GM18519 (cell line): ENCODE measurements at regions not wholly inside any gene's neighbourhood (a gene's known extent, or its start where the extent isn't known, plus 50 kb on each side); places are given as distances from the start of the nearest gene placed in this dataset.
"Not testable (repeated sequence)": the region's sequence is repeated elsewhere in the genome, so short reads cannot be mapped to it uniquely, and the experiment has no call there.

Source experiments
- ATAC-seq: cut with Tn5 transposase; IDR thresholded peaks from one replicate; pipeline ENCODE4 v1.9.1; 2021; ENCODE audit warnings: mild to moderate bottlenecking, moderate library complexity; ENCODE audit not compliant: unreplicated experiment, low FRiP score

DNA sequence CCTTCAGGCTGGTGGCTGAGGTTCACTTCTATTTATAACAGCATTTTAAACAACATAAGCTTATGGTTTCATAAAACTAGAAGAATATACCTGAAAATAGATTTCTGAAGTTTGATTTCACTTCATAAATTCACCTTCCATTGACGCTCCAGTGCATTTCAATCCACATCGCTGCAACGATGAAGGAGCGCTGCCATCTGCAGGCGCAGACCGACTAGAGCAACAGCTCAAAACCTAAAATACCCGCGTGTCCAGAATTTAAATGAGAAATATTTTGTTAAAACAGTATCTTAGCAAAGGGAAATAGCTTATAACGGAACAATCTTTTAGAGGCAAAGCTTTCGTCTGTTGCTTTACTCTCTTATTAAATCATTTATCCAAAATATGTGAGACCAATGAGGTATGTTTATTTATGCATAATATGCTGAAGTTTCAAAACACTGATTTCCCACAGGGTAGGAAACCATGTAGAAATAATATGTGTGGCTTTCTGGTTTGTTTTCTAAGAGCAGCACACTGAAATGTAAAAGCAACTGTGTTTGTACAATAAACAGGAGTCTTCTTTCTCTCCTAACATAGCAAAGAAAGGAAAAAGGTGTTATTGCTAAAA, 816.4 kb upstream of the FRG1 start:
- no peak for ATAC-seq

DNA sequence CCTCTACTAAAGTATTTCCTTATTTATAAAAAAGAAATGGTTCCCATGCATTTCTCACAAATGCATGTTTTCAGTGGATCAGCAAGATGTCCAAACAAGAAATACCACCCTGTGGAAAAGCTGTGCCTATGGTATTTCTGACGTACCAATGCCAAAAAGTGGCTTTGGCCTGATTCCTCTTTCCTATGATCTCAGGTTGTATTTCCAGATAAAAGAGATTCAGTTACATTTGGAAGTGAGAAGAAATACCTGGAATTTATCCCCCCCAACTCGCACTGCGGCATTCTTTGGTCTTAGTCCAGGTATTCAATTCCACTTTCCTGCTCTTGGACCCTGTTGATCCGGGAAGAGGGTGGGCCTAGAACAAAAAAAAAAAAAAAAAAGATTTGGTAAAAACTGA, 815.9 kb upstream of the FRG1 start:
- no peak for ATAC-seq

- ATAC-seq = no peak
Observed at GRCh38 chr4:189126040-189126439, 814.6 kb upstream of the FRG1 start.

- no peak for ATAC-seq
Observed at GRCh38 chr4:189128341-189128740, 812.3 kb upstream of the FRG1 start.

GRCh38 chr4:189129044-189129694, 811.5 kb upstream of the FRG1 start:
- ATAC-seq = no peak

GRCh38 chr4:189131118-189131517, 809.6 kb upstream of the FRG1 start:
- no peak for ATAC-seq

- ATAC-seq = no peak
Observed at GRCh38 chr4:189136462-189136861, 804.2 kb upstream of the FRG1 start.

GRCh38 chr4:189143263-189143952, 797.3 kb upstream of the FRG1 start:
- no peak for ATAC-seq

DNA sequence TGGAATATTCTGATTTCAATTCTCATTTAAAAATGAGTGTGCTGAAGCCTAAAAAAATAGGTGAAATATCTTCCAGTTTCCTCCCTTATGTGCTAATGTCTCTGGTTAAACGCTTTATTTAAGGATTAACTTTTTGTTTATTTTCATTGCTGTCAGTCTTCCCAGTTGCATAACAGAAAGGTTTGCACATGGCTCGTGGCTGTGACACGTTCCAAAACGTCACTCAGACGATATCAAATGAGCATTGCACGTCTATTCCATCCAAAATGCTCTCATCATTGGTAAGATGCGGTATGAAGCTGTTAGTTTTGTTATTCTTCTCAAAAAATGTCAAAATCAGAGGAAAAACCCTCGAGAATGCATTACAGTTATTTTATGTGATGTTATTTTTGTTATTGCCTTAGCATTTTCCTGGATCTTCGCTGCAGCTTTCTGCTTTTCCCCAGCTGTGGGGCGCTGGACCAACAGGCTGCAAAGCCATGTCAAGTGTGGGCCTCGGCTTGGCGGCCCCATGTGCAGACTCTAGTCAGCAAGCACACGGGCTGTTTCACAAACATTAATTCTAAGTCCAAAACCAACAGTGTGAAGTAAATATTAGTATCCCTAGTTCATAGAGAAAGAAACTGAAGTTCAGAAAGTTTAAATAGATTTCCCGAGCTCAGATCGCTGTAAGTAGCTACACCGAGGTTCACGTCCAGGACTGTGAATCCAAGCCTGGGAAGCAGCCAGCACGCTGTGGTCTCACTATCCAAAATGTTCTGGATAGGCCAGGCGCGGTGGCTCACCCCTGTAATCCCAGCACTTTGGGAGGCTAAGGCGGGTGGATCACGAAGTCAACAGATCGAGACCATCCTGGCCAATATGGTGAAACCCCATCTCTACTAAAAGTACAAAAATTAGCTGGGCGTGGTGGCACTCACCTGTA, 793.4 kb upstream of the FRG1 start:
- no peak for ATAC-seq

DNA sequence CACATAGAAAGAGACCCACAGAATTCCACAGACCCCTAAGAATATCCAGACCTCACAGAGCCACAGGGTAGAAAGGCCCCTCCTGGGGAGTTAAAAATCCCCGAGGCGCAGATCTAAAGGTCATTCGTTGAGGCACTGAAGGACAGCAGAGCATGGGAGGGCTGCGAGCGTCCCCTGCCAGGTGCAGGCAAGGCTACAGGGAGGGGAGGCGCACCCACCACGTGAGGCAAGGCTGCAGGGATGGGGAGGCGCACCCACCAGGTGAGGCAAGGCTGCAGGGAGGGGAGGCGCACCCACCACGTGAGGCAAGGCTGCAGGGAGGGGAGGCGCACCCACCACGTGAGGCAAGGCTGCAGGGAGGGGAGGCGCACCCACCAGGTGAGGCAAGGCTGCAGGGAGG, 785.6 kb upstream of the FRG1 start:
- not testable (repeated sequence) for ATAC-seq

GRCh38 chr4:189162073-189162789, 778.4 kb upstream of the FRG1 start:
- ATAC-seq = no peak

- ATAC-seq = no peak
Observed at GRCh38 chr4:189162888-189163287, 777.8 kb upstream of the FRG1 start.

- ATAC-seq = no peak
Observed at GRCh38 chr4:189176002-189176401, 764.7 kb upstream of the FRG1 start.

GRCh38 chr4:189177130-189177529, 763.5 kb upstream of the FRG1 start:
- no peak for ATAC-seq

GRCh38 chr4:189178125-189178746, 762.4 kb upstream of the FRG1 start:
- no peak for ATAC-seq

DNA sequence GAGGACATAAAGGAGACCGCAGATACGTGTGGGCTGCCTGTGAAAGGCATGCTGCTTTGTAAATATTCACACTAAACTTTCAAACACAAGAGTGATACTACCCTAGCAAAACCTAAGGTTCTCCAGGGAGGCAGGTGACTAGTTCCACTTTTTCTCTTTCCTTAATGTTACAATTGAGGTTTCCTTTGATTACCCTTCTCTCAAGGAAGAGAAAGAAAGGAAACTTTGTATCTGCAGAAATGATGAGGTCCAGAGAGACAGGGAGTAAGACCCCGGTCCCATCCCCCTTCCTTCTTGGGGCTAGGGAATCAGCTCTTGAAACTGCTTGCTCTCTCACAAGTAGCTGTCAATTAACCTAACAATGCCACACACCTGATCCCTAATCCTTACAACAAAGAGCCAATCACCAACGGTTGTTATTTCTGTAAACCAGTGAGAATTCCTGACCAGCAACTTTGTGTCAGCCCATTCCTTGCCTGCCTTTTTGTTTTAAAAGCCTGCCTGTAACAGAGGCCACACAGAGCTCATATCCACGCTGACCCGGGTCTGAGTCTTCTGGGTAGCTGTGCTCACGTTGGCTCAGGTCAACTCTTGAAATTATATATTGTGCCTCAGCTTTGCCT, 754.8 kb upstream of the FRG1 start:
- no peak for ATAC-seq

GRCh38 chr4:189187531-189188052, 753.1 kb upstream of the FRG1 start:
- ATAC-seq = no peak

DNA sequence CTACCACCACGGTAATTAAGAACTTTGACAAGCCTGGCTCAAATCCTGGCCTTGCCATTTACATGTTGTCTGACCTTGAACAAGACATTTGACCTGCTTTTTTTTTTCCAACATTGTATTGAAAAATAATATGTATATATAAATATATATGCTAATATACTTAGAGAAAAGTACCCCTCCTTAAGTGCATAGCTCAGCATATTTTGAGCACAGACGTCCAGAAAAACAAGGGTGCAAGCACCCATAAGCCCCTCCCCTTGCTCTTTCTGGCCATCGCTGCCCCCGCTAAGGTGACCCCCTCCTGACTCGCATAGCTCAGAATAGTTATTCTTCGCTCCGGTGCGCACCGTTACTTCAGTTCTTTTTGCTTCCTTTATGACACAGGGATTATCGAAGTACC, 742.0 kb upstream of the FRG1 start:
- no peak for ATAC-seq

- ATAC-seq = no peak
Observed at GRCh38 chr4:189200353-189200752, 740.3 kb upstream of the FRG1 start.
